NT2/D1 (cell line): ENCODE measurements at regions not wholly inside any gene's neighbourhood (a gene's known extent, or its start where the extent isn't known, plus 50 kb on each side); places are given as distances from the start of the nearest gene placed in this dataset.

ENCODE experiments used
- DNase-seq: peaks from one replicate; pipeline ENCODE4 v3.0.0-alpha.2; 2011; ENCODE audit warnings: low read depth, low spot score
- H3K27me3 ChIP-seq: 2 replicates; pipeline ENCODE4 v1.6.0; 2011; ENCODE audit warnings: mild to moderate bottlenecking; ENCODE audit not compliant: insufficient read length, insufficient read depth
- H3K36me3 ChIP-seq: 2 replicates; pipeline ENCODE4 v1.6.1; 2011; ENCODE audit warnings: mild to moderate bottlenecking, low read length, mixed read lengths; ENCODE audit not compliant: insufficient read depth, insufficient read length
- H3K4me1 ChIP-seq: 2 replicates; pipeline ENCODE4 v1.5.1; 2011; ENCODE audit not compliant: insufficient read depth, insufficient read length
- H3K4me3 ChIP-seq: 2 replicates; pipeline ENCODE4 v1.5.1; 2011; ENCODE audit warnings: low read depth; ENCODE audit not compliant: insufficient read length
- H3K9ac ChIP-seq: 2 replicates; pipeline ENCODE4 v1.6.0; 2011; ENCODE audit warnings: low read depth; ENCODE audit not compliant: insufficient read length
- H3K9me3 ChIP-seq: 2 replicates; pipeline ENCODE4 v1.5.1; 2011; ENCODE audit warnings: mild to moderate bottlenecking, low read length; ENCODE audit not compliant: insufficient read depth
- SUZ12 ChIP-seq: IDR thresholded peaks from 2 replicates; pipeline ENCODE4 v1.6.1; 2011; ENCODE audit not compliant: insufficient read length, insufficient read depth; ENCODE audit errors: extremely low read depth
- YY1 ChIP-seq: IDR thresholded peaks from 2 replicates; pipeline ENCODE4 v1.6.1; 2011; ENCODE audit not compliant: insufficient read length, insufficient read depth
- ZNF274 ChIP-seq: IDR thresholded peaks from 2 replicates; pipeline ENCODE4 v1.6.1; 2011; ENCODE audit warnings: mild to moderate bottlenecking, low read depth, low read length

GRCh38 chr14:42004321-42004720, 397.6 kb downstream of the LRFN5 start:
- Histone ChIP-seq H3K9ac (no peak overlapping the region), H3K9me3 (no peaks in the 10 kb centered on the region), H3K4me1 (no peaks in the 10 kb centered on the region), H3K36me3 (no peaks in the 10 kb centered on the region), H3K27me3 (no peaks in the 10 kb centered on the region), H3K4me3 (no peak overlapping the region)
- TF ChIP-seq YY1 (no peak), ZNF274 (no peak), SUZ12 (no peak)
- DNase-seq = no peak

GRCh38 chr14:42002141-42002540, 395.5 kb downstream of the LRFN5 start:
- Histone ChIP-seq H3K4me3 (no peak overlapping the region), H3K27me3 (no peaks in the 10 kb centered on the region), H3K9me3 (no peaks in the 10 kb centered on the region), H3K36me3 (no peaks in the 10 kb centered on the region), H3K4me1 (no peaks in the 10 kb centered on the region), H3K9ac (no peak overlapping the region)
- TF ChIP-seq SUZ12 = no peak
- TF ChIP-seq YY1 = no peak
- no peak for TF ChIP-seq ZNF274
- no peak for DNase-seq

GRCh38 chr14:42001431-42001830, 394.8 kb downstream of the LRFN5 start:
- no peak overlapping the region for H3K9ac ChIP-seq
- no peaks in the 10 kb centered on the region for H3K9me3 ChIP-seq
- no peaks in the 10 kb centered on the region for H3K36me3 ChIP-seq
- no peak overlapping the region for H3K4me3 ChIP-seq
- no peak for TF ChIP-seq SUZ12
- no peak for TF ChIP-seq ZNF274
- no peak for TF ChIP-seq YY1
- DNase-seq = no peak
- no peaks in the 10 kb centered on the region for H3K27me3 ChIP-seq
- H3K4me1 ChIP-seq = no peaks in the 10 kb centered on the region

- no peak for DNase-seq
- H3K9me3 ChIP-seq = no peaks in the 10 kb centered on the region
Observed at GRCh38 chr14:42000450-42000849, 393.8 kb downstream of the LRFN5 start.

GRCh38 chr14:41993687-41994086, 387.0 kb downstream of the LRFN5 start:
- H3K4me3 ChIP-seq = no peak overlapping the region
- H3K9me3 ChIP-seq = no peaks in the 10 kb centered on the region
- H3K27me3 ChIP-seq = no peaks in the 10 kb centered on the region
- TF ChIP-seq YY1 (no peak), ZNF274 (no peak), SUZ12 (no peak)
- no peaks in the 10 kb centered on the region for H3K36me3 ChIP-seq
- DNase-seq = no peak
- no peaks in the 10 kb centered on the region for H3K4me1 ChIP-seq
- no peak overlapping the region for H3K9ac ChIP-seq

More at GRCh38 chr14:42000450-42000849, 393.8 kb downstream of the LRFN5 start:
- TF ChIP-seq YY1 = no peak
- TF ChIP-seq SUZ12 = no peak
- no peak for TF ChIP-seq ZNF274
- Histone ChIP-seq H3K27me3 (no peaks in the 10 kb centered on the region), H3K36me3 (no peaks in the 10 kb centered on the region), H3K4me3 (no peak overlapping the region), H3K4me1 (no peaks in the 10 kb centered on the region), H3K9ac (no peak overlapping the region)

- no peaks in the 10 kb centered on the region for H3K9me3 ChIP-seq
- DNase-seq = no peak
Observed at GRCh38 chr14:41986700-41987099, 380.0 kb downstream of the LRFN5 start.

GRCh38 chr14:41986083-41986645, 379.5 kb downstream of the LRFN5 start:
- Histone ChIP-seq H3K9ac (no peak overlapping the region), H3K9me3 (no peaks in the 10 kb centered on the region), H3K4me1 (no peaks in the 10 kb centered on the region), H3K36me3 (no peaks in the 10 kb centered on the region), H3K27me3 (no peaks in the 10 kb centered on the region), H3K4me3 (no peak overlapping the region)
- no peak for DNase-seq
- TF ChIP-seq SUZ12 = no peak
- TF ChIP-seq YY1 = no peak
- no peak for TF ChIP-seq ZNF274

More at GRCh38 chr14:41986700-41987099, 380.0 kb downstream of the LRFN5 start:
- H3K9ac ChIP-seq = no peak overlapping the region
- no peaks in the 10 kb centered on the region for H3K4me1 ChIP-seq
- no peak overlapping the region for H3K4me3 ChIP-seq
- no peak for TF ChIP-seq SUZ12
- TF ChIP-seq YY1 = no peak
- no peak for TF ChIP-seq ZNF274
- no peaks in the 10 kb centered on the region for H3K36me3 ChIP-seq
- no peaks in the 10 kb centered on the region for H3K27me3 ChIP-seq

GRCh38 chr14:41973178-41973577, 366.5 kb downstream of the LRFN5 start:
- peaks cover 7% of the 10 kb centered on the region; the same call in 1 of the 2 replicates for H3K9me3 ChIP-seq
- no peak for DNase-seq
- H3K36me3 ChIP-seq = no peaks in the 10 kb centered on the region
- no peaks in the 10 kb centered on the region for H3K27me3 ChIP-seq
- no peak overlapping the region for H3K9ac ChIP-seq
- H3K4me3 ChIP-seq = no peak overlapping the region
- no peak for TF ChIP-seq YY1
- TF ChIP-seq ZNF274 = no peak
- TF ChIP-seq SUZ12 = no peak
- H3K4me1 ChIP-seq = no peaks in the 10 kb centered on the region
